A673 (cell line): ENCODE measurements at regions not wholly inside any gene's neighbourhood (a gene's known extent, or its start where the extent isn't known, plus 50 kb on each side); places are given as distances from the start of the nearest gene placed in this dataset.
"Not testable (repeated sequence)": the region's sequence is repeated elsewhere in the genome, so short reads cannot be mapped to it uniquely, and the experiment has no call there.

Experiments
- BruUV-seq: library from RNA; stranded (reverse); fragments of 400-500 nt; replicated peaks from 2 replicates; lab custom pipeline; 2021; lab: Mats Ljungman, UMichigan
- CTCF ChIA-PET: fragments of 300-600 bp; sonication (Branson Sonifier 250); formaldehyde crosslinking; loops from one replicate; lab custom pipeline; 2022; ENCODE audit warnings: antibody characterized with exemption; lab: Charles Lee
- POLR2A ChIA-PET: fragments of 300-600 bp; sonication (Branson Sonifier 250); formaldehyde crosslinking; loops from one replicate; lab custom pipeline; 2022; ENCODE audit warnings: antibody characterized with exemption; ENCODE audit not compliant: low non-redundant PET; lab: Charles Lee
- DNase-seq: peaks from one replicate; pipeline ENCODE4 v3.0.0-alpha.2; 2015; ENCODE audit warnings: low spot score
- H3K27ac ChIP-seq: fragments of 200-600 bp; sonication (generic); 2 replicates; pipeline ENCODE4 v1.5.1; 2016; ENCODE audit warnings: mixed run types, low read depth, mild to moderate bottlenecking, mixed read lengths, antibody characterized with exemption, low read length; ENCODE audit not compliant: poor library complexity, severe bottlenecking
- H3K27me3 ChIP-seq: fragments of 200-600 bp; sonication (generic); replicated peaks from 2 replicates; pipeline ENCODE4 v1.6.1; 2017; ENCODE audit warnings: mixed run types, low read depth, mild to moderate bottlenecking, mixed read lengths, antibody characterized with exemption, low read length; ENCODE audit not compliant: insufficient read depth, poor library complexity
- H3K36me3 ChIP-seq: fragments of 200-600 bp; sonication (generic); 2 replicates; pipeline ENCODE4 v1.6.1; 2016; ENCODE audit warnings: mixed run types, mild to moderate bottlenecking, mixed read lengths, antibody characterized with exemption, low read length; ENCODE audit not compliant: insufficient read depth, poor library complexity, severe bottlenecking
- H3K4me1 ChIP-seq: fragments of 200-600 bp; sonication (generic); 2 replicates; pipeline ENCODE4 v1.6.1; 2017; ENCODE audit warnings: mixed run types, mild to moderate bottlenecking, mixed read lengths, antibody characterized with exemption, low read length; ENCODE audit not compliant: insufficient read depth, poor library complexity, severe bottlenecking
- H3K4me3 ChIP-seq: fragments of 200-600 bp; sonication (generic); 2 replicates; pipeline ENCODE4 v1.5.1; 2016; ENCODE audit warnings: low read depth, mixed run types, mild to moderate bottlenecking, mixed read lengths, low read length; ENCODE audit not compliant: poor library complexity, severe bottlenecking
- H3K9me3 ChIP-seq: fragments of 200-600 bp; sonication (generic); 2 replicates; pipeline ENCODE4 v1.6.1; 2016; ENCODE audit warnings: mixed run types, low read depth, mild to moderate bottlenecking, mixed read lengths, antibody characterized with exemption, low read length; ENCODE audit not compliant: poor library complexity, severe bottlenecking
- EZH2 ChIP-seq: fragments of 200-600 bp; sonication (generic); IDR thresholded peaks from 2 replicates; pipeline ENCODE4 v1.6.1; 2017; ENCODE audit warnings: borderline replicate concordance, low read depth, mild to moderate bottlenecking, mixed read lengths, antibody characterized with exemption, low read length; ENCODE audit not compliant: poor library complexity, severe bottlenecking
- intact Hi-C: fragments of 100-400 bp; cut with micrococcal nuclease; formaldehyde crosslinking; loops from one replicate; pipeline ENCODE4 v1.10.0; 2022; ENCODE audit not compliant: unreplicated experiment
- TF ChIP-seq, protein P1 (sequence below): fragments of 300-800, 200-600 bp; sonication (generic); conservative IDR thresholded peaks from 2 replicates; pipeline ENCODE4 v1.5.1; 2017; ENCODE audit warnings: low read depth, mild to moderate bottlenecking, antibody characterized with exemption, low read length, moderate library complexity, mixed read lengths

DNA sequence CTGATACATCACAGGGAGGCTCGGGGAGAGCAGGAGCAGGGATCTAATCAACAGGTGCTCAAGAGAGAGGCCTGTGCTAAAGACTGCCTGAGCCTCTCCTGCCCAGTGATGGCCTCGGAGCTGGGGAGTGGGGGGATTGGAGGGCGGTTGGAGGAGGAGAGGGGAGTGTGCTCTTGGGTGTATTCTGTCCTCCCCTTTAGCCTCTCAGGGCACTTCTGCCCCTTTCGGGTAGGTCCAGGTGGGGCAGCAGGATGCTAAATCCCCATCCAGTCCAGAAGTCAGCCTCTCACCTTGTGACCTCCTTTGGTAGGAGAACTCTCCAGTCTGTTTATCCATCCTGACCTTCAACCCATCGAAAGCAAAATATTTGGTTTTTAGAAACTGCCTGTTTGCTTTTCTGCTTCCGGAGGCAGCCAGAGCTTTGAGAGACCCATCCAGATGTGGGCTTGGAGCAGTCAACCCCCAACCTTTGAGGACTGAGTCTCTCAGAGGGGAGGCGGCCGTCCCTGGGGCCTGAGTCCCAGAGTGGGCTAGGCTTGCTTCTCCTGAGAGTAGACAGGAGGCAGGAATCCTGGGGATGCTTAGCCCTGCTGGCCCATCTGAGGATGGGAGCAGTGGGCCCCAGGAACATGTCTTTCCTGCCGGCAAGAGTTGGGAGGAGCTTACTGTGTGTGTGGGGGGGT, 105.2 kb upstream of the SYT13 start:
- no peaks in the 10 kb centered on the region for H3K36me3 ChIP-seq
- no peak overlapping the region for H3K27ac ChIP-seq
- no peaks in the 10 kb centered on the region for H3K9me3 ChIP-seq
- H3K4me3 ChIP-seq: no peak overlapping the region
- BruUV-seq: no TSS peak
- intact Hi-C loops: no loop called here
- H3K27me3 ChIP-seq: no peaks in the 10 kb centered on the region
- ChIA-PET CTCF (interaction anchor here (1.1 kb wide), 1 partner anchor 58 kb away, joined by 5 read pairs; no protein-coding TSS in a partner anchor), POLR2A (no interaction called here)
- H3K4me1 ChIP-seq: peaks cover 20% of the 10 kb centered on the region
- TF ChIP-seq, protein P1, sequence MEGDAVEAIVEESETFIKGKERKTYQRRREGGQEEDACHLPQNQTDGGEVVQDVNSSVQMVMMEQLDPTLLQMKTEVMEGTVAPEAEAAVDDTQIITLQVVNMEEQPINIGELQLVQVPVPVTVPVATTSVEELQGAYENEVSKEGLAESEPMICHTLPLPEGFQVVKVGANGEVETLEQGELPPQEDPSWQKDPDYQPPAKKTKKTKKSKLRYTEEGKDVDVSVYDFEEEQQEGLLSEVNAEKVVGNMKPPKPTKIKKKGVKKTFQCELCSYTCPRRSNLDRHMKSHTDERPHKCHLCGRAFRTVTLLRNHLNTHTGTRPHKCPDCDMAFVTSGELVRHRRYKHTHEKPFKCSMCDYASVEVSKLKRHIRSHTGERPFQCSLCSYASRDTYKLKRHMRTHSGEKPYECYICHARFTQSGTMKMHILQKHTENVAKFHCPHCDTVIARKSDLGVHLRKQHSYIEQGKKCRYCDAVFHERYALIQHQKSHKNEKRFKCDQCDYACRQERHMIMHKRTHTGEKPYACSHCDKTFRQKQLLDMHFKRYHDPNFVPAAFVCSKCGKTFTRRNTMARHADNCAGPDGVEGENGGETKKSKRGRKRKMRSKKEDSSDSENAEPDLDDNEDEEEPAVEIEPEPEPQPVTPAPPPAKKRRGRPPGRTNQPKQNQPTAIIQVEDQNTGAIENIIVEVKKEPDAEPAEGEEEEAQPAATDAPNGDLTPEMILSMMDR: no peak
- TF ChIP-seq EZH2: no peak
- DNase-seq: no peak

DNA sequence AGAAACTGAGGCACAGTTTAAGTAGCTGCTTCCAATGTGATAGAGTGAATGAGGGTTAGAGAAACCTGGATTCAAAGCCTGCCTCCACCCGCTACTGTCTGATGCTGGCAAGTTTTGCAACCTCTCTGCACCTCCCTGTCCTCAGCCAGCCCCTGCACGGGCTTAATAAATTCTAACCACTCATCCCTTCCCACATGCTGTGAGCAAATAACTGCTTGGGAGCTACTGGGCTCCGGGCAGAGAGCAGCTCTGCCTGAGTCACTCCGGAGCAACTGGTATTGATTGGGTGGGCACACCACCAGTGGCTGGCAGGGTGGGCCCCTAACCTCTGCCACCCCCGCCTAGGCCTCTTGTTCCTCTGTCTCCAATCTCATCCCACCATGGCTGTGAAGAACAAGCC, 104.3 kb upstream of the SYT13 start:
- POLR2A ChIA-PET: no interaction called here
- H3K27ac ChIP-seq: no peak overlapping the region
- intact Hi-C loops: no loop called here
- no peaks in the 10 kb centered on the region for H3K9me3 ChIP-seq
- no peak overlapping the region for H3K4me3 ChIP-seq
- CTCF ChIA-PET: no interaction called here
- no peaks in the 10 kb centered on the region for H3K36me3 ChIP-seq
- peak; percentile 73 for DNase-seq
- no peak for TF ChIP-seq EZH2
- TF ChIP-seq, protein P1: no peak
- no peaks in the 10 kb centered on the region for H3K27me3 ChIP-seq
- BruUV-seq: no TSS peak
- peaks cover 20% of the 10 kb centered on the region for H3K4me1 ChIP-seq

DNA sequence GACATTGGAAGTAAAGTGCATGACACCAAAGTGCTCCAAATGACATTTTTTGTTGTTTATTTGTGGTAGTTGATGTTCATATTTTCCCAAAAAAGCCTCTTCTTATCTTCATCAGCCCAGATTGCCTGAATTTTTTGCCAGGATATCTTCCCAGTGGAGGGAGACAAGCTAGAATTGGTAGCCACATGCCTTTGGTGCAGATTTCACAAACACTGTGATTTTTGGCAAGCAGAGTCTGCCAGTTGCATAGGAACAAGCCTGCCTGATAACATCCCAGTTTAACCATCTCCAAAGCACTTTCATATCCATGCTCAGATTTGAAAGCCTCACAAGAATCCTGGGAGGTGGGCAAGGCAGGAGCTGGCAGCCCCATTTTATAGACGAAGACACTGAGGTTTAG, 102.3 kb upstream of the SYT13 start:
- Histone ChIP-seq H3K27me3 (no peaks in the 10 kb centered on the region), H3K27ac (no peak overlapping the region), H3K9me3 (no peaks in the 10 kb centered on the region), H3K36me3 (no peaks in the 10 kb centered on the region), H3K4me1 (peaks cover 20% of the 10 kb centered on the region), H3K4me3 (no peak overlapping the region)
- no peak for DNase-seq
- intact Hi-C loops: no loop called here
- POLR2A ChIA-PET: no interaction called here
- BruUV-seq: no TSS peak
- CTCF ChIA-PET: interaction anchor here (0.9 to 1.3 kb wide), 2 partner anchors 17 to 383 kb away, joined by 3 to 4 read pairs; no protein-coding TSS in a partner anchor
- TF ChIP-seq EZH2: no peak
- TF ChIP-seq, protein P1: no peak

- H3K4me3 ChIP-seq, H3K27me3 ChIP-seq, BruUV-seq, intact Hi-C loops, H3K27ac ChIP-seq, H3K36me3 ChIP-seq, DNase-seq, H3K9me3 ChIP-seq, CTCF ChIA-PET, POLR2A ChIA-PET: not testable (repeated sequence)
- peaks cover 18% of the 10 kb centered on the region for H3K4me1 ChIP-seq
Observed at GRCh38 chr11:45387885-45388284, 101.7 kb upstream of the SYT13 start.
